ENCODE measurements at regions not wholly inside any gene's neighbourhood (a gene's known extent, or its start where the extent isn't known, plus 50 kb on each side); places are given as distances from the start of the nearest gene placed in this dataset.

DNA sequence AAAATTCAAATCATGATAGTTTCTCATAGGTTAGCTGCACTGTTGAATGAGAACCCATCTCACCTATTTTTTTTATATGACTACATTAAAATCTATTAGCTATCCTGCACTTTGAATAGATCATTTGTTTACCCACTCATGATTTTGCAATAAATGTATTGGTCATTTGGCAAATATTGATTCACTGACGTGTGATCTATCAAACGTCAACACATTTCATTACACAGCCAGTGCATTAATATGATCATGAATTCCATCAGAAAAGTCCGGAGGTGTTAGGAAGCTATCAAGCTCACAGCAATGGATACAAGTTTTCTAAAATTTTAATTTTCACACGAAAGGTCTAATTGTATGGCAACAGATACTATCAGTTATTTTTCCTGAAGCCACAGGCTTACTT, 128.2 kb upstream of the ID2 start:
- TF ChIP-seq EZH2 (IDR thresholded peaks at IDR 0.05; ENCODE audit: insufficient read depth, poor library complexity, severe bottlenecking) (no peak), EZH2phosphoT487 (IDR thresholded peaks at IDR 0.05; ENCODE audit: insufficient read depth, low read depth) (no peak)

All from GM23248 (cell line).